Caco-2 (cell line): ENCODE measurements at regions not wholly inside any gene's neighbourhood (a gene's known extent, or its start where the extent isn't known, plus 50 kb on each side); places are given as distances from the start of the nearest gene placed in this dataset.

ENCODE experiments used
- BruUV-seq: library from RNA; stranded (reverse); fragments of 400-500 nt; replicated peaks from 2 replicates; lab custom pipeline; 2021; lab: Mats Ljungman, UMichigan
- CTCF ChIA-PET: fragments of 300-600 bp; sonication (Branson Sonifier 250); formaldehyde crosslinking; loops from one replicate; lab custom pipeline; 2022; ENCODE audit warnings: antibody characterized with exemption; lab: Charles Lee
- POLR2A ChIA-PET: fragments of 300-600 bp; sonication (Branson Sonifier 250); formaldehyde crosslinking; loops from one replicate; lab custom pipeline; 2022; ENCODE audit warnings: antibody characterized with exemption; lab: Charles Lee
- DNase-seq, 2 experiments: peaks; one replicate each; pipeline versions ENCODE4 v3.0.0 to v3.0.0-alpha.2; 2020 to 2022
- H3K27me3 ChIP-seq: replicated peaks from 2 replicates; pipeline ENCODE4 v1.6.0; 2011; ENCODE audit warnings: low read length; ENCODE audit not compliant: control insufficient read depth, insufficient read depth
- H3K36me3 ChIP-seq: 2 replicates; pipeline ENCODE4 v1.5.1; 2011; ENCODE audit warnings: low read length; ENCODE audit not compliant: control insufficient read depth, insufficient read depth
- H3K4me1 ChIP-seq: fragments of 250-450 bp; sonication (Bioruptor Pico); 2 replicates; pipeline ENCODE4 v1.5.1; 2020; ENCODE audit warnings: mild to moderate bottlenecking
- H3K4me3 ChIP-seq: 2 replicates; pipeline ENCODE4 v1.5.1; 2011; ENCODE audit warnings: low read depth, mild to moderate bottlenecking, control low read depth, low read length
- H3K9me3 ChIP-seq: fragments of 250-450 bp; sonication (Bioruptor Pico); 2 replicates; pipeline ENCODE4 v1.5.1; 2020; ENCODE audit warnings: mild to moderate bottlenecking, moderate library complexity
- H3K27ac Mint-ChIP-seq: one replicate; pipeline ENCODE4 v1.8.0; 2022; ENCODE audit warnings: mixed read lengths; ENCODE audit not compliant: unreplicated experiment
- H3K27me3 Mint-ChIP-seq: one replicate; pipeline ENCODE4 v1.8.0; 2022; ENCODE audit warnings: mixed read lengths; ENCODE audit not compliant: insufficient read depth, unreplicated experiment
- H3K36me3 Mint-ChIP-seq: one replicate; pipeline ENCODE4 v1.8.0; 2022; ENCODE audit warnings: mild to moderate bottlenecking, mixed read lengths; ENCODE audit not compliant: insufficient read depth, unreplicated experiment
- H3K4me1 Mint-ChIP-seq: one replicate; pipeline ENCODE4 v1.8.0; 2022; ENCODE audit warnings: low read depth, mixed read lengths; ENCODE audit not compliant: unreplicated experiment
- H3K4me3 Mint-ChIP-seq: one replicate; pipeline ENCODE4 v1.8.0; 2022; ENCODE audit warnings: mild to moderate bottlenecking, moderate library complexity, mixed read lengths; ENCODE audit not compliant: unreplicated experiment
- H3K9me3 Mint-ChIP-seq: one replicate; pipeline ENCODE4 v1.8.0; 2022; ENCODE audit warnings: mixed read lengths; ENCODE audit not compliant: unreplicated experiment
- intact Hi-C: fragments of 100-400 bp; cut with micrococcal nuclease; formaldehyde crosslinking; loops from one replicate; pipeline ENCODE4 v1.10.0; 2022; ENCODE audit not compliant: unreplicated experiment
- TF ChIP-seq, protein P1 (sequence below), 2 experiments: fragments of 200-600 bp in 1 of 2; IDR thresholded peaks; 1 replicate in 1 of 2; 2 replicates in 1 of 2; pipeline versions ENCODE4 v1.5.1 to v1.8.0; 2011 to 2022; ENCODE audit warnings: antibody characterized with exemption in 1 of 2, control low read depth in 1 of 2, inconsistent platforms in 1 of 2, low read depth in 1 of 2, low read length in 1 of 2, mild to moderate bottlenecking in 1 of 2, moderate library complexity in 1 of 2; ENCODE audit not compliant: insufficient read depth in 1 of 2, severe bottlenecking in 1 of 2, unreplicated experiment in 1 of 2

DNA sequence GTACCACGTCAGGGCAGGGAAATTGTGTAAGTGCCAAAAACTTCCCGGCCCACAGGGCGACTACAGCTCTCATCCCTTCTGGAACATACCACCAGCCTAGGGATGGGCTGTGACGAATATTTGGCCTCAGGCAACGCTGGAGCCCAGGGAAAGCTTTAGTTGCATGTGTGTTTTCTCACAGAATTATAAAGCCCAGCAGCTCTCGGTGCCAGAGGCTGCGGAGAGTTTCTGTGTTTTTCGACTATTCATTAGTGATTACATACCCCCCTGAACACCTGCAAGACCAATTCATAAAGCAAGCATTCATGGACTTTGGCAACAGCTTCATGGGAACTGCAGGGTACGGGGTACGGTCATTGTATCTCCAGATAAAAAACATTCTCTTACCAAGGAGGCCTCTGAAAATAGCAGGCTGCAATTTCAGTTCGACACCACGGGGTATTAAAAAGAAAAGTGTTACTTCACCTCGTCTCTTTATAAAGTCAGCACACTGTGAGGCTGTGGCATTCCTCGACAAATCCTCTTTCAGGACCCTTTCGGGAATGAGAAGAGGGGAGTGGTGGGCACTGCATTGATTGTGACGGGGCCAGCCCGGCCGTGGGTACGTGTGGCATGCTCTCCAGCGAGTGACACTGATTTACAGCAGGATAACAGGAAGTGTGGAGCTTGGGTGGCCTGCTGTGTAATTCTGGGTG lies 243.6 kb upstream of the SORL1-AS1 start:
- Mint-ChIP-seq H3K27me3 (peaks cover 28% of the 10 kb centered on the region), H3K4me3 (no peak overlapping the region), H3K27ac (peak overlapping the region; percentile 13), H3K4me1 (no peaks in the 10 kb centered on the region), H3K9me3 (no peaks in the 10 kb centered on the region), H3K36me3 (no peaks in the 10 kb centered on the region)
- no peak for DNase-seq
- TF ChIP-seq, protein P1, sequence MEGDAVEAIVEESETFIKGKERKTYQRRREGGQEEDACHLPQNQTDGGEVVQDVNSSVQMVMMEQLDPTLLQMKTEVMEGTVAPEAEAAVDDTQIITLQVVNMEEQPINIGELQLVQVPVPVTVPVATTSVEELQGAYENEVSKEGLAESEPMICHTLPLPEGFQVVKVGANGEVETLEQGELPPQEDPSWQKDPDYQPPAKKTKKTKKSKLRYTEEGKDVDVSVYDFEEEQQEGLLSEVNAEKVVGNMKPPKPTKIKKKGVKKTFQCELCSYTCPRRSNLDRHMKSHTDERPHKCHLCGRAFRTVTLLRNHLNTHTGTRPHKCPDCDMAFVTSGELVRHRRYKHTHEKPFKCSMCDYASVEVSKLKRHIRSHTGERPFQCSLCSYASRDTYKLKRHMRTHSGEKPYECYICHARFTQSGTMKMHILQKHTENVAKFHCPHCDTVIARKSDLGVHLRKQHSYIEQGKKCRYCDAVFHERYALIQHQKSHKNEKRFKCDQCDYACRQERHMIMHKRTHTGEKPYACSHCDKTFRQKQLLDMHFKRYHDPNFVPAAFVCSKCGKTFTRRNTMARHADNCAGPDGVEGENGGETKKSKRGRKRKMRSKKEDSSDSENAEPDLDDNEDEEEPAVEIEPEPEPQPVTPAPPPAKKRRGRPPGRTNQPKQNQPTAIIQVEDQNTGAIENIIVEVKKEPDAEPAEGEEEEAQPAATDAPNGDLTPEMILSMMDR (IDR thresholded peaks at IDR 0.05; ENCODE audit: insufficient read depth in 1 of 2, low read depth in 1 of 2, low read length in 1 of 2, severe bottlenecking in 1 of 2, unreplicated experiment in 1 of 2) = no peak
- ChIA-PET CTCF (no interaction called here), POLR2A (no interaction called here)
- no TSS peak for BruUV-seq
- Histone ChIP-seq H3K4me3 (no peak overlapping the region), H3K4me1 (no peaks in the 10 kb centered on the region), H3K36me3 (no peaks in the 10 kb centered on the region), H3K9me3 (no peaks in the 10 kb centered on the region), H3K27me3 (no peaks in the 10 kb centered on the region)
- intact Hi-C loops = no loop called here

DNA sequence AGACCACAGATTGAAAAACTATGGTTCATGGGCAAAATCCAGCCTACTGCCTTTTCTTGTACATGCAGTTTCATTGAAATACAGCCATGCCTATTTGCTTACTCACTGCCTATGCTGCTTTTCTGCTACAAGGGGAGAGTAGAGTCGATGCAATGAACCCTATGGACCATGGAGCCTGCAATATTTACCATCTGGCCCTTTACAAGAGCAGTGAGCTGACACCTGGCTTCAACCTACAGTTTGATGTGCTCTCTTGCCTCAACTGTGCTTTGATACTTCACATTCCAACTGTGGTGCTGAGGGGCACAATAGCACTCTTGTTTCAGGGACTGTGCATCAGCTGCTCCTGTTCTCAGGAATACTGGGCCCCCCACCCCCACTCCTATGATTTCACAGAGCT lies 239.5 kb upstream of the SORL1-AS1 start:
- H3K27me3 Mint-ChIP-seq = peaks cover 16% of the 10 kb centered on the region
- DNase-seq = no peak
- Histone ChIP-seq H3K9me3 (no peaks in the 10 kb centered on the region), H3K27me3 (no peaks in the 10 kb centered on the region), H3K36me3 (no peaks in the 10 kb centered on the region), H3K4me1 (no peaks in the 10 kb centered on the region), H3K4me3 (no peak overlapping the region)
- POLR2A ChIA-PET = no interaction called here
- no peaks in the 10 kb centered on the region for H3K36me3 Mint-ChIP-seq
- no peaks in the 10 kb centered on the region for H3K9me3 Mint-ChIP-seq
- TF ChIP-seq, protein P1 (IDR thresholded peaks at IDR 0.05; ENCODE audit: insufficient read depth in 1 of 2, low read depth in 1 of 2, low read length in 1 of 2, severe bottlenecking in 1 of 2, unreplicated experiment in 1 of 2) = no peak
- peaks cover 12% of the 10 kb centered on the region for H3K4me1 Mint-ChIP-seq
- BruUV-seq = no TSS peak
- H3K27ac Mint-ChIP-seq = no peak overlapping the region
- no peak overlapping the region for H3K4me3 Mint-ChIP-seq
- CTCF ChIA-PET = no interaction called here
- intact Hi-C loops = no loop called here

DNA sequence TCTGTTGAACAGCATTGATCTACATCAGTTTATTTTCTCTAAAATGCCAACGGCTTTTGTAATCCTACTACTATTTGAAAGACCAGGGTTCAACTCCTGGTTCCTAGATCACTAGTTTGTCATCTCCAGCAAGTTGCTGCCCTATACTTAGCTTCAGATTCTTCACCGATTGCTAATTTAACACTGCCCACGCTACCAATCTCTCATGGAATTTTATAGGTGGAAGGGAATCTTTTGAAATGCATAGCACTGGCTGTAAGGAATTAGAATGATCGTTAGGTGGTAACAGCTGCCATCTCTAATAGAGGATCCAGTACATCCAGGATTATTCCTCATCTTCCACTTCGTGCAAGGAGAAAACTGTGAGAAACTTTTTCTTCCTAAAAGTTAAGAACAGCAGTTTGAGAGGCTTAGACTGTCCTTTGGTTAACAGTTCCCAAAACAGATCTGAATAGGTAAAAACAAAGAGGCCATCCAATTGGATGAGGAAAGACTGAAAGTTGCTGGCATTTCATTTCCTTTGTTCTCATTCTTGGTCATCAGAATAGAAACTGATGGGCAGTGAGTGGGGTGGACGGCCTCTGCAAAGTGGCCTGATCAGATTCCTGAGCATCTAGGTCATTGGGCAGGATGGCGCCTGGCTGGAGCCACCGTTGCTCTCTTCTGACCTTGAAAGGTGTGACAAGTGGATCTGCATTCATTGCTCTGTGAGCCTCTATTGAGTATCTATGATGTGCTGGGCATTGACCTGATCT lies 236.3 kb upstream of the SORL1-AS1 start:
- ChIA-PET POLR2A (no interaction called here), CTCF (no interaction called here)
- H3K27me3 ChIP-seq = no peaks in the 10 kb centered on the region
- TF ChIP-seq, protein P1 (IDR thresholded peaks at IDR 0.05; ENCODE audit: insufficient read depth in 1 of 2, low read depth in 1 of 2, low read length in 1 of 2, severe bottlenecking in 1 of 2, unreplicated experiment in 1 of 2) = no peak
- H3K36me3 ChIP-seq = no peaks in the 10 kb centered on the region
- peaks cover 12% of the 10 kb centered on the region for H3K27me3 Mint-ChIP-seq
- peak in 1 of 2 experiments; percentile 33 for DNase-seq
- no peak overlapping the region for H3K4me3 Mint-ChIP-seq
- peaks cover 12% of the 10 kb centered on the region for H3K4me1 Mint-ChIP-seq
- no peak overlapping the region for H3K4me3 ChIP-seq
- H3K9me3 Mint-ChIP-seq = no peaks in the 10 kb centered on the region
- BruUV-seq = no TSS peak
- no peaks in the 10 kb centered on the region for H3K36me3 Mint-ChIP-seq
- no peaks in the 10 kb centered on the region for H3K9me3 ChIP-seq
- intact Hi-C loops = no loop called here
- H3K27ac Mint-ChIP-seq = no peak overlapping the region
- H3K4me1 ChIP-seq = no peaks in the 10 kb centered on the region
